HG03342 (cell line): ENCODE measurements at regions not wholly inside any gene's neighbourhood (a gene's known extent, or its start where the extent isn't known, plus 50 kb on each side); places are given as distances from the start of the nearest gene placed in this dataset.
"Not testable (repeated sequence)": the region's sequence is repeated elsewhere in the genome, so short reads cannot be mapped to it uniquely, and the experiment has no call there.

Experiments used
- ATAC-seq: cut with Tn5 transposase; IDR thresholded peaks from one replicate; pipeline ENCODE4 v1.9.1; 2021; ENCODE audit warnings: mild to moderate bottlenecking, moderate library complexity; ENCODE audit not compliant: unreplicated experiment

DNA sequence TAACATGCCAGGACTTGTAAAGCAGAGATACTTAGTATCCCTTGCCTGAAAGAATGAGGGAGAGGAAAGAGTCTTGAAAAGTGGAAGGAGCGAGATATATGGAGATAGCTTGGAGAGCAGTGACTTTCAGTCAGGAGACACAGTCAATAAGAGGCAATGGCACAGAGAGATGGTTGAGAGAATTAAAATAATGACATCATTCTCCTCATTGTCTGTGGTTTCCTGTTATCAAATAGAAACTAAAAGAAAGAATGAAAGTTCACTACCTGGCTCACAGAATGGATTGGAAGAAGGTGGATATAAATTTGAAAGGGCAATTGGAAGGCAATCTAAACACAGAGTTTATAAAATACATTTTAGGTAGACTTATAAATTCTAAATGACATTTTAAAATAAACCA, 760.2 kb upstream of the AADAT start:
- peak; percentile 75 for ATAC-seq

GRCh38 chr4:170827562-170828274, 738.0 kb upstream of the AADAT start:
- no peak for ATAC-seq

DNA sequence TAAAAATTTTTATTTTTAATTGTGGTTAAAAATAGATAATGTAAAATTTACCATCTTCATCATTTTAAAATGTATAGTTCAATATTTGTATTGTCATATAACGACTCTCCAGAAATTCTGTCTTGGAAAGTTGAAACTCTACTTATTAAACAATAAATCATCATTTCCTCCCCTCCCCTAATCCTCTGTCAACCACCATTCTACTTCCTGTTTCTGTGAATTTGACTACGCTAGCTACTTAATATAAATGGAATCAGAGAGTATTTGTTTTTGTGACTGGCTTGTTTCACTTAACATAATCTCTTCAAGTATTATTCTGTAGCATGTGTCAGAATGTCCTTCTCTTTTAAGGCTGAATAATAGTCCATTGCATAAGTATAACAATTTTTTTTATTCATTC, 729.0 kb upstream of the AADAT start:
- ATAC-seq: no peak

DNA sequence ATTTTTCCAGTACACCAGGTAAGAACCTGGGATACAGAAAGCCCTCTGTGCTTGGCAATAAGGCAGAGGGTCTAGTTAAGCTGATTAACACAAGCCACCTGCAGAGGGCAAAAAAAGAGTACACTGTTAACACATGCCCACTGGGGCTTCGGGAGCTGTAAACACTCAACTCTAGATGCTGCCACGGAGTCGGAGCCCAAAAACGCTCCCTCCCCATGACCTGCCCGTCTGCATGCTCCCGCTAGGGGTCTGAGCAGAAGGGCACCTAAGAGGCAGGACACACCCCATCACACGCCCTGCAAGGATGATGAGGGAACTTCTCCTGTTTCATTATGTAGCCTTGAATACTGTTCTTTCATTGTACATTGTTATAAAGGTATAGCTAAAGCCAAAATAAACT, 715.6 kb upstream of the AADAT start:
- ATAC-seq: no peak

DNA sequence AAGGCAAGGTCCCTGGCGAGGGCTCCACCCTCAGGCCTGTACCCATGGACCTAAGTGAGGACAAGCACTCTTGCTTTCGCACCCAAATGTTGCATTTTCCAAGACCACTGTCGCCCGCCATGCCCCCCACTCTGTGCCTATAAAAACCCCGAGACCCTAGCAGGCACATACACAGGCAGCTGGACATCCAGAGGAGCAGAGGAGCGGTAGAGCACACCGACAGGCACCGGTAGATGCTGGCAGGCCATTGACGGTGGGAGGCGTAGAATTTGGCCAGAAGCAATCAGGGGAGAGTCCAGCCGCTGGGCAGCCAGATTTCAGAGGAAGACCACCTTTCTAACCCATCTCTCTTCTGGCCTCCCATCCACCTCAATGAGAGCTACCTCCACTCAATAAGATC, 715.2 kb upstream of the AADAT start:
- ATAC-seq: no peak

DNA sequence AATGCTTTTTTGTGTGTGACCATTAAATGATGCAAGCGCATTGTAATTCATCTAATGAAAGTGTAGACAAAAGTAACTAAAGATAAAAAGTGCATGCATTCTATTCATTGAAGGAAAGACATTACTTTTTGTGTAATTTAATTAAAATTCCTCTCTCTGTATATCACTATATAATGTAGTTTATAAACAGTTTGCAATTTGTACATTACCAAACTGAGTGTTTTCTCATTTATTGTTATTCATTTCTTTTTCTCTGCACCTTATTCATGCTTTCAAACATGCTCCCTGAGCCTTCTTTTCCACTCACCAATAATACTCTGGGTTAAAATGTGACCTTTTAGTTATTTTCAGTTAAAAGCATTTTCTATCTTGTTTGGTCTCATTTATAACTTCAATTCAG, 713.7 kb upstream of the AADAT start:
- ATAC-seq: no peak

- ATAC-seq: no peak
Measured at GRCh38 chr4:170801771-170802170, 712.0 kb upstream of the AADAT start.

GRCh38 chr4:170794525-170794924, 704.8 kb upstream of the AADAT start:
- ATAC-seq: no peak

- not testable (repeated sequence) for ATAC-seq
Measured at GRCh38 chr4:170788540-170789051, 698.8 kb upstream of the AADAT start.

- ATAC-seq: no peak
Measured at GRCh38 chr4:170777663-170778062, 687.9 kb upstream of the AADAT start.

- no peak for ATAC-seq
Measured at GRCh38 chr4:170776983-170777382, 687.2 kb upstream of the AADAT start.

GRCh38 chr4:170775851-170776250, 686.1 kb upstream of the AADAT start:
- ATAC-seq: no peak

DNA sequence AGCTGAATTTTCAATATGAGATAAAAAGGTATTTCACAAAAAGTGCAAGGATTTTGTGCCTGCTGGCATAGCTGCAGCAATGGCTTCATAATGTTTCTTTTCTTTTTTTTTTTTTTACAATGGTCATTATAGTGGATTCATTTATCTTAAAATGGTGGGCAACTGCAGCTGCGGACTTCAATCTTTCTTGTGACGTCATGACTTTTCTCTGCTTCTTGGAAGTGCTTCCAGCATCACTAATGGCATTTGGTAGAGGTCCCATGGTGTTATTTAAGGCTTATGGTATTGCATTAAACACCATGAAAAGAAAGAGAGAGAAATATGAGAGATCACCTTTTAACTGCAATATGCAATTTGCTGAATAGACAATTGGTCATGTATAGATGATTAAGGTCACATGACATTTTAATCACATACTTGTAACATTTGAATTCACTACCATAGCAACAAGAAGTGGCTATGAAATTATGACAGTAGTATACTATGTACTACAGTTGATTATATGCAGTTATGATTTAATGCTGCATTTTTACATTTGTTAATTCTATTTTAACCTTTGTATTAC, 684.0 kb upstream of the AADAT start:
- no peak for ATAC-seq

- ATAC-seq: no peak
Measured at GRCh38 chr4:170772429-170772828, 682.7 kb upstream of the AADAT start.

GRCh38 chr4:170770664-170771063, 680.9 kb upstream of the AADAT start:
- no peak for ATAC-seq

DNA sequence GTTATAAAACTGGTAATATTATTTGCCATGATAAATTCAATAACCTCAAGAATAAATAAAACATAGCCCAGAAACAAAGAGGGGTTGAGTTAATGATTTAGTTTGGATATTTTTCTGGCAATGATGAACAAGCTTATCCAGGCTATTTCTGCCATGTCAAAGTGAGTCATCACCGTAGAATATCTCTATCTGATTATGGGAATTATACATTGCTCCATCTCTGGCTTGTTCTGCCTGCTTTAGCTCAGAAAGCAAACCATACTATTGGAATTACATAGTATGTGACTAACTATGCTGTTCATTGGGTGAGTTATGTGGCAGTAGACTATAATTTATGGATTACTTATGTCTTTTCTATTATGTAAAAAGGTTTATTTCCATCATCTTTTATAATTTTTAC, 680.1 kb upstream of the AADAT start:
- no peak for ATAC-seq

GRCh38 chr4:170758988-170759387, 669.2 kb upstream of the AADAT start:
- ATAC-seq: no peak

GRCh38 chr4:170750519-170750918, 660.8 kb upstream of the AADAT start:
- ATAC-seq: no peak

GRCh38 chr4:170748975-170749374, 659.2 kb upstream of the AADAT start:
- ATAC-seq: no peak

DNA sequence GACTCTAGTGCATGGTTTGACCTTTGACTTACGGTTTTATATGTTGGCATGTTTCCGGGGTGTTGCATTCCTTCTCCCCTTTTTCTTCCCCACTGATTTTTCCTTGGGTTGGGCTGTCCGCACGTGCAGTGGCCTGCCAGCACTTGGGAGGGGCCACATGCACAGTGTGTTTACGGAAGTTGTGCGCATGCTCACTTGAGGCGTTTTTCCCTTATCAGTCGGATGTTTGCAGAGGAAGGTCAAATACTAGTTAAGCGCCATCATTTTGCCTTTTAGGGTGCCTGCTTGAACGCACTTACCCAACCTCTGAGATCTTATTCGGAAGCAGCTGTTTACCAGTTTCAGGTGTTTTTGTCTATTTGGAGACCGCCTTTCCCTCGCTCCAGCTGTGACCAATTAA, 653.9 kb upstream of the AADAT start:
- no peak for ATAC-seq

- no peak for ATAC-seq
Measured at GRCh38 chr4:170741856-170742255, 652.1 kb upstream of the AADAT start.

- ATAC-seq: no peak
Measured at GRCh38 chr4:170736710-170737109, 647.0 kb upstream of the AADAT start.

GRCh38 chr4:170729897-170730296, 640.1 kb upstream of the AADAT start:
- no peak for ATAC-seq
